DMS79 (cell line): ENCODE measurements at regions not wholly inside any gene's neighbourhood (a gene's known extent, or its start where the extent isn't known, plus 50 kb on each side); places are given as distances from the start of the nearest gene placed in this dataset.

Experiments
- DNase-seq: peaks from one replicate; lab custom pipeline; 2025; lab: John Stamatoyannopoulos, UW

DNA sequence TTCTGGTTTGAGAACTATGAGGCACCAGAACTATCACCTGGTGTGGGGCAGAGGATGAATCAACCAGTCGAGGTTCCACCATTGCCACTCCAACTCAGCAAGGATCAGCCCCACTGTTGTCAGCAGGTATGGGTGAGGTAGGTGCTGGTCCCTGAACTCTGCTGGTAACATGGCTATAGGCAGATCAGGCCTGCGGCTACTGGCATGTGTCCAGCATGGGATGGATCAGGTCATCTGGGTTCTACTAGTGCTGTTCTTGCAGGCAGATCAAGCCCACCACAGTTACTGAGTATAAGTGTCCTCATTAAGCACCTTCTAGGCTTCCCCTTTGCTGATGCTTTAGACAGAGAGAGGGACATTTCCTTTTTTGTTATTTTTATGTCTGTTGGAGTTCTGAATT is 71.7 kb downstream of the GABRA6 start:
- no peak for DNase-seq

DNA sequence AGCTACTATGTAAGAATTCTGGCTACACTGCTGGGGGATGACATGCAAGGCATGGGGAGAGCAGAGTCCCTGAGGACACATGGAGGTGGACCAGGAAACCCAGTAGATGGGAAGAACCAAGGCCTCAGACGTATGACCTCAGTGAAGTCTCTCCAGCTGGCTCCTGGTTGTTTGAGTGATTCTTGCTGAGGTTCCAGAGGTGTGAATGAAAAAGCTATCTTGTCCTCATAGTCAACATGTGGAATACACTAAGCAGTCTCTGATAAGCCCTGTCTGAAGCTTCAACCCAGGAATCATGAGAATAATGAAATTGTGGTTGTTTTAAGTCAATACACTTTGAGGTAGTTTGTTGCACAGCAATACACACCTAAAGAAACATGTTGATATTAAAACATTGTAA is 78.0 kb downstream of the GABRA6 start:
- no peak for DNase-seq

DNA sequence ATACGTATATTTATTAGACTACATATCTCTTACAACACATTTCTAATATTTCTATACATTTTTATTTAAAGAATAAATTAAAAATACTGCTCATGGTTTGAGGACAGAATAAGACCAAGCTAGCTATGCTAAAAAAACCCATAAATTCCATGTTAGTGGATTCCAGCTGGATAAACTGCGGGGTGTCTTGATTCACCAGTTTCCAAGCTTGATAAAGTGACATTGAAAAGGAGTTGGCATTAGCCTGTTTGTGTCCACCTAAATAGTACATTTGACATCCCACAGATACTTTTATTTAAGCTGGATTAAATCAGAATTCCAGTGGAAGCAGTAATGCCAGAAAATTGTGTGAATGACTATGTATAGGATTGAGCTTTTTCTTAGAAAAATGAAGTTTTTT is 80.1 kb downstream of the GABRA6 start:
- DNase-seq: no peak

DNA sequence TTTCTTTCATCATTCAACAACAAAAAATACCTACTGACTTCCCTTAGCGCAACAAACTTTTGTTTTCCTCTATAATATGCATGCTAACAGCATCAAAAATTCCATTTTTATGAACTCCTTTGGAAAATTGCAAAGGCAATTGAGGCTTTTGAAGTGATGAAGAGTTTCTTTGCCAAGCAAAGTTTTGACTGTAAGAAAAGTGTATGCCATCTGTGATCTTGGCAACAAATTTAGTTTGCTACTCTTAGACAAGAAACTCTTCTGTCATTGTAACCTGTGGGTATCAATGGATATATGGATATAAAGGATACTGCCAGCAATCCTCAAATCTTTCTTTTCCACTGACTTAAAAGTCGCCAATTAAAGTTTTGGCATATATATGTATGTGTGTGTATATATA is 72.0 kb upstream of the GABRA1 start:
- no peak for DNase-seq

DNA sequence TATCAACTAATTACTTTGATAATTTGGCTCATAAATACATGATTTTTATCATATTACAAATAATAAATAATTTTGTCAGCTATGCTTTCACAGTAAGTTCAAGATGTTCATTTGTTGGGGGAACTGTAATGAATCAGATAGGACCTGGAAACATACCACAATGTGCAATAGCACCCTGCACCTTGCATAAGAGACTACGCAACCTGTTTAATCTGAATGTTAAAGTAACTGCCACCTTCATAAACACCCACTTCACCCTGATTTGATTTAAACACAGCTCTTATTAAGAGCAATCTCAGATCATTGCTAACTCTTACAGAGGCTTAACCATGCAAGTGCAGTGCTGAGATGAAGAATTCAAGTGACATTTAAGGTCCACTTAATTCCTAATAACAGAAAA is 69.1 kb upstream of the GABRA1 start:
- peak; percentile 46 for DNase-seq

DNA sequence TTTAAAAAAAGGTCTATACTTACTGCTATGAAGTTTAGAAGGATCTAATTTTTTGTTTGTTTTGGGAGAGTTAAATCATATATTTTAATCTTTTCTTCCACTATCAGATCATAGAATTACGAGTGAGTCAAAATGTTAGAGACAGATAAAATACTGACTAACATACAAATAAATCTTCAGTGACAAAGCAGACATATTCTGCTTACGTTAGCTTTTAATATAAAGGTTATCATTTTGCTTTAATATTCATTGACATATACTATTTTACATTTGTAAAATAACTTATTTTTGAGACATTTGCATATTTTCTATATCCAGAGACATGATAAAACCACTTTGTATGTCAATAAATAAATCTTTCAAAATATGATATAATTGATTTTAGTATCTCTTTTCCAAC is 64.6 kb upstream of the GABRA1 start:
- no peak for DNase-seq

DNA sequence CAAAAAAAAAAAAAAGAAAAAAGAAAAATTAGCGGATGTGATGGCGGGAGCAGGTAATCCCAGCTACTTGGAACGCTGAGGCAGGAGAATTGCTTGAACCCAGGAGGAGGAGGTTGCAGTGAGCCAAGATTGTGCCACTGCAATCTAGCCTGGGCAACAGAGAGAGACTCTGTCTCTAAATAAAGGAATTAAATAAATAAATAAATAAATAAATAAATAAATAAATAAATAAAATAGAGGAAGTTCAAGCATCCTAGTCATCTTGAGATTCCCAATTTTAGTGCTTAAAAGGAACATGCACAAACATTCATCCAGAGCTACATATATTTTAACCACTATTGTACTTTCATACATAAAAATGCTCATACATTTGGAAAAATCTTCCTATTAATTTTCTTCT is 61.2 kb upstream of the GABRA1 start:
- no peak for DNase-seq

DNA sequence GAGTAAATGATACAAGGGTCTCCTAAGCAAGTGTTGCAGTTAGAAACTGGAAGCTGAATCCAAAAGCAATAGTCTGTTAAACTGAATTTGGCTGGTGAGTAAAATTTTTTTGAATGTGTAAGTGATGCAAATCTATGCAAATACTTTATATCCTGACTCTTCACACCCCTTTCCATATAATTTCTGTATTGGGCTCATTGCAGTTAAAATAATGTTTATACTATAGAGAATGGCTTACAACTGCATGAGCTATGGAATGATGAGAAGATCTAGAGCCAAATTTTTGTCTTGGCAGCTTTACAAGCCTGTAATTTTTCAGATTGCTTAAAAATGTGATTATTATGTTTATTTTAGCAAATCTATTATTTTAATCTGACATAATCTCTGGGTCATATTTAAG is 57.0 kb upstream of the GABRA1 start:
- no peak for DNase-seq
